HEK293 (cell line): ENCODE measurements at regions not wholly inside any gene's neighbourhood (a gene's known extent, or its start where the extent isn't known, plus 50 kb on each side); places are given as distances from the start of the nearest gene placed in this dataset.

Experiments
- REST ChIP-seq: fragments of 450-650 bp; formaldehyde crosslinking; IDR thresholded peaks from 2 replicates; pipeline ENCODE4 v1.5.1; 2016; ENCODE audit warnings: missing biosample characterization, missing genetic modification characterization
- TSHZ1 ChIP-seq: fragments of 450-650 bp; formaldehyde crosslinking; IDR thresholded peaks from 2 replicates; pipeline ENCODE4 v1.5.1; 2016; ENCODE audit warnings: missing biosample characterization, missing genetic modification characterization, borderline replicate concordance
- ZBTB10 ChIP-seq: fragments of 450-650 bp; formaldehyde crosslinking; IDR thresholded peaks from 2 replicates; pipeline ENCODE4 v1.5.1; 2016; ENCODE audit warnings: missing biosample characterization, missing genetic modification characterization
- ZBTB17 ChIP-seq: fragments of 450-650 bp; formaldehyde crosslinking; IDR thresholded peaks from 2 replicates; pipeline ENCODE4 v1.5.1; 2016; ENCODE audit warnings: missing biosample characterization, missing genetic modification characterization
- ZBTB49 ChIP-seq: fragments of 450-650 bp; formaldehyde crosslinking; IDR thresholded peaks from 2 replicates; pipeline ENCODE4 v1.5.1; 2016; ENCODE audit warnings: missing biosample characterization, missing genetic modification characterization, low read depth
- ZFP69B ChIP-seq: fragments of 450-650 bp; formaldehyde crosslinking; IDR thresholded peaks from 2 replicates; pipeline ENCODE4 v1.5.1; 2016; ENCODE audit warnings: missing biosample characterization, missing genetic modification characterization
- ZNF148 ChIP-seq: fragments of 450-650 bp; formaldehyde crosslinking; IDR thresholded peaks from 2 replicates; pipeline ENCODE4 v1.5.0; 2017; ENCODE audit warnings: missing biosample characterization, missing genetic modification characterization, borderline replicate concordance
- ZNF335 ChIP-seq: fragments of 450-650 bp; formaldehyde crosslinking; conservative IDR thresholded peaks from 2 replicates; pipeline ENCODE4 v1.5.1; 2016; ENCODE audit warnings: missing biosample characterization, missing genetic modification characterization
- ZNF366 ChIP-seq: fragments of 450-650 bp; formaldehyde crosslinking; conservative IDR thresholded peaks from 2 replicates; pipeline ENCODE4 v1.5.1; 2016; ENCODE audit warnings: missing biosample characterization, missing genetic modification characterization
- ZNF555 ChIP-seq: fragments of 450-650 bp; formaldehyde crosslinking; conservative IDR thresholded peaks from 2 replicates; pipeline ENCODE4 v1.5.1; 2017; ENCODE audit warnings: missing biosample characterization, mild to moderate bottlenecking, missing genetic modification characterization, inconsistent platforms
- ZNF561 ChIP-seq: fragments of 450-650 bp; IDR thresholded peaks from 2 replicates; pipeline ENCODE4 v1.5.1; 2018; ENCODE audit warnings: missing biosample characterization, missing genetic modification characterization, borderline replicate concordance

GRCh38 chr22:23008896-23009295 is 61.4 kb upstream of the GNAZ start (continued):
- no peak for TF ChIP-seq ZBTB49 (tag by site-specific recombination)
- no peak for TF ChIP-seq ZNF366 (tag by site-specific recombination)
- no peak for TF ChIP-seq ZBTB10 (tag by site-specific recombination)
- no peak for TF ChIP-seq TSHZ1 (tag by site-specific recombination)
- no peak for TF ChIP-seq ZNF335 (tag by site-specific recombination)
- no peak for TF ChIP-seq ZNF148
- TF ChIP-seq ZNF561 (tag by site-specific recombination) = no peak
- TF ChIP-seq ZBTB17 = no peak
- TF ChIP-seq ZNF555 (tag by site-specific recombination) = no peak
- TF ChIP-seq REST = no peak
- no peak for TF ChIP-seq ZFP69B (tag by site-specific recombination)
